Left renal cortex interstitium (tissue), 4 donors: ENCODE measurements at regions not wholly inside any gene's neighbourhood (a gene's known extent, or its start where the extent isn't known, plus 50 kb on each side); places are given as distances from the start of the nearest gene placed in this dataset.

Source experiments
- DNase-seq, 4 donors: peaks; one replicate each; pipeline ENCODE4 v3.0.0-alpha.2; 2013; ENCODE audit warnings: low read depth in 4 of 4, low spot score in 2 of 4, missing footprints in 1 of 4

GRCh38 chr4:135239964-135240363 lies 1038.4 kb upstream of the PABPC4L start:
- DNase-seq, result no peak

GRCh38 chr4:135238940-135239339 lies 1037.4 kb upstream of the PABPC4L start:
- DNase-seq, result no peak

GRCh38 chr4:135236048-135236447 lies 1034.5 kb upstream of the PABPC4L start:
- no peak for DNase-seq

- no peak for DNase-seq
These were observed 1026.3 kb upstream of the PABPC4L start for GRCh38 chr4:135227842-135228241.

GRCh38 chr4:135225551-135225950 lies 1024.0 kb upstream of the PABPC4L start:
- DNase-seq, result no peak

- DNase-seq, result no peak
These were observed 1008.8 kb upstream of the PABPC4L start for GRCh38 chr4:135210341-135210740.

- DNase-seq, result no peak
These were observed 1005.9 kb upstream of the PABPC4L start for GRCh38 chr4:135207531-135207930.

GRCh38 chr4:135204311-135204710 lies 1002.7 kb upstream of the PABPC4L start:
- DNase-seq, result no peak

- DNase-seq, result no peak
These were observed 999.5 kb upstream of the PABPC4L start for GRCh38 chr4:135201081-135201480.

- no peak for DNase-seq
These were observed 996.1 kb upstream of the PABPC4L start for GRCh38 chr4:135197641-135198040.

- no peak for DNase-seq
These were observed 992.9 kb upstream of the PABPC4L start for GRCh38 chr4:135194477-135194876.

GRCh38 chr4:135192751-135193535 lies 991.4 kb upstream of the PABPC4L start:
- DNase-seq, result no peak

GRCh38 chr4:135191596-135191995 lies 990.0 kb upstream of the PABPC4L start:
- no peak for DNase-seq

GRCh38 chr4:135186002-135186401 lies 984.4 kb upstream of the PABPC4L start:
- no peak for DNase-seq

GRCh38 chr4:135185256-135185655 lies 983.7 kb upstream of the PABPC4L start:
- DNase-seq, result no peak

GRCh38 chr4:135184715-135185114 lies 983.1 kb upstream of the PABPC4L start:
- DNase-seq, result no peak

GRCh38 chr4:135177321-135177720 lies 975.7 kb upstream of the PABPC4L start:
- no peak for DNase-seq

- DNase-seq, result no peak
These were observed 965.1 kb upstream of the PABPC4L start for GRCh38 chr4:135166661-135167060.

- no peak for DNase-seq
These were observed 963.0 kb upstream of the PABPC4L start for GRCh38 chr4:135164601-135165000.

- no peak for DNase-seq
These were observed 942.9 kb upstream of the PABPC4L start for GRCh38 chr4:135144498-135144897.

GRCh38 chr4:135124196-135124595 lies 922.6 kb upstream of the PABPC4L start:
- no peak for DNase-seq

GRCh38 chr4:135123632-135124031 lies 922.0 kb upstream of the PABPC4L start:
- no peak for DNase-seq

GRCh38 chr4:135122457-135122856 lies 920.9 kb upstream of the PABPC4L start:
- DNase-seq, result no peak
